GM19023 (cell line): ENCODE measurements at regions not wholly inside any gene's neighbourhood (a gene's known extent, or its start where the extent isn't known, plus 50 kb on each side); places are given as distances from the start of the nearest gene placed in this dataset.
"Not testable (repeated sequence)": the region's sequence is repeated elsewhere in the genome, so short reads cannot be mapped to it uniquely, and the experiment has no call there.

Experiments
- ATAC-seq: cut with Tn5 transposase; IDR thresholded peaks from one replicate; pipeline ENCODE4 v1.9.1; 2021; ENCODE audit warnings: mild to moderate bottlenecking, moderate library complexity; ENCODE audit not compliant: unreplicated experiment

GRCh38 chr4:184282251-184282713 lies 64.6 kb upstream of the ENPP6 start:
- ATAC-seq = no peak

GRCh38 chr4:184281231-184282139 lies 63.8 kb upstream of the ENPP6 start:
- ATAC-seq = peak; percentile 37

- ATAC-seq = peak; percentile 50
Measured at GRCh38 chr4:184280591-184281071, 63.0 kb upstream of the ENPP6 start.

- ATAC-seq = no peak
Measured at GRCh38 chr4:184280137-184280536, 62.5 kb upstream of the ENPP6 start.

- no peak for ATAC-seq
Measured at GRCh38 chr4:184279496-184280061, 61.9 kb upstream of the ENPP6 start.

- ATAC-seq = not testable (repeated sequence)
Measured at GRCh38 chr4:184277769-184278168, 60.1 kb upstream of the ENPP6 start.

GRCh38 chr4:184277010-184277409 lies 59.3 kb upstream of the ENPP6 start:
- not testable (repeated sequence) for ATAC-seq

GRCh38 chr4:184276346-184276745 lies 58.7 kb upstream of the ENPP6 start:
- not testable (repeated sequence) for ATAC-seq

- ATAC-seq = no peak
Measured at GRCh38 chr4:184275766-184276165, 58.1 kb upstream of the ENPP6 start.

- ATAC-seq = no peak
Measured at GRCh38 chr4:184274286-184274951, 56.7 kb upstream of the ENPP6 start.

- no peak for ATAC-seq
Measured at GRCh38 chr4:184273166-184274147, 55.8 kb upstream of the ENPP6 start.

- ATAC-seq = no peak
Measured at GRCh38 chr4:184270808-184271413, 53.2 kb upstream of the ENPP6 start.

- ATAC-seq = no peak
Measured at GRCh38 chr4:184269879-184270430, 52.3 kb upstream of the ENPP6 start.

GRCh38 chr4:184268584-184269160 lies 51.0 kb upstream of the ENPP6 start:
- ATAC-seq = no peak

- peak; percentile 71 for ATAC-seq
Measured at GRCh38 chr4:184267673-184268583, 50.3 kb upstream of the ENPP6 start.
